ENCODE measurements at regions not wholly inside any gene's neighbourhood (a gene's known extent, or its start where the extent isn't known, plus 50 kb on each side); places are given as distances from the start of the nearest gene placed in this dataset.

DNA sequence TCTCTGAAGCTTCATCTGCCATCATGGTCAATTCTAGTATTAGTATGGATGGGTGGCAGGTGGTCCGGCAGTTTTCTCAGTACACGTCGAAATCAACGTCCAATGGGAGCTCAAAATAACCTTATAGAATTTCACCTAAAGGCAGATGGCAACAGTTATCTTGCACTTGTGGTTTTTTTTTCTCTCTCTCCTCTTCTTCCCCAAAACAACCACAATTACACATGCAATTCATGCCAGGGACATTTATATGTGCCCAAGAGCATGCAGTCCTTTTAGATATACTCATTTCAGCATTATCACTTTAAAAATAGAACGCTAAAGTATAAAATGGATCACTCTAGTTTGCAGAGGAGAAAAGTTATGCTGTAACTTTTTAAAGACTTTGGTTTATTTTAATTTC is 1428.9 kb upstream of the WWC1 start:
- TF ChIP-seq, protein P1, sequence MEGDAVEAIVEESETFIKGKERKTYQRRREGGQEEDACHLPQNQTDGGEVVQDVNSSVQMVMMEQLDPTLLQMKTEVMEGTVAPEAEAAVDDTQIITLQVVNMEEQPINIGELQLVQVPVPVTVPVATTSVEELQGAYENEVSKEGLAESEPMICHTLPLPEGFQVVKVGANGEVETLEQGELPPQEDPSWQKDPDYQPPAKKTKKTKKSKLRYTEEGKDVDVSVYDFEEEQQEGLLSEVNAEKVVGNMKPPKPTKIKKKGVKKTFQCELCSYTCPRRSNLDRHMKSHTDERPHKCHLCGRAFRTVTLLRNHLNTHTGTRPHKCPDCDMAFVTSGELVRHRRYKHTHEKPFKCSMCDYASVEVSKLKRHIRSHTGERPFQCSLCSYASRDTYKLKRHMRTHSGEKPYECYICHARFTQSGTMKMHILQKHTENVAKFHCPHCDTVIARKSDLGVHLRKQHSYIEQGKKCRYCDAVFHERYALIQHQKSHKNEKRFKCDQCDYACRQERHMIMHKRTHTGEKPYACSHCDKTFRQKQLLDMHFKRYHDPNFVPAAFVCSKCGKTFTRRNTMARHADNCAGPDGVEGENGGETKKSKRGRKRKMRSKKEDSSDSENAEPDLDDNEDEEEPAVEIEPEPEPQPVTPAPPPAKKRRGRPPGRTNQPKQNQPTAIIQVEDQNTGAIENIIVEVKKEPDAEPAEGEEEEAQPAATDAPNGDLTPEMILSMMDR (IDR thresholded peaks at IDR 0.05; ENCODE audit: low read depth, low read length): no peak
- no peak for TF ChIP-seq POLR2A (IDR thresholded peaks at IDR 0.05; ENCODE audit: extremely low read depth, insufficient read length)
- TF ChIP-seq, protein P2, sequence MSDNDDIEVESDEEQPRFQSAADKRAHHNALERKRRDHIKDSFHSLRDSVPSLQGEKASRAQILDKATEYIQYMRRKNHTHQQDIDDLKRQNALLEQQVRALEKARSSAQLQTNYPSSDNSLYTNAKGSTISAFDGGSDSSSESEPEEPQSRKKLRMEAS (IDR thresholded peaks at IDR 0.05; ENCODE audit: low read depth, low read length): no peak

Data from NB4 (cell line).